NCI-H1694 treated with DMSO at 0.1 percent for 48 hours (cell line): ENCODE measurements at regions not wholly inside any gene's neighbourhood (a gene's known extent, or its start where the extent isn't known, plus 50 kb on each side); places are given as distances from the start of the nearest gene placed in this dataset.
"Not testable (repeated sequence)": the region's sequence is repeated elsewhere in the genome, so short reads cannot be mapped to it uniquely, and the experiment has no call there.

Source experiments
- DNase-seq: peaks from one replicate; lab custom pipeline; 2025; lab: John Stamatoyannopoulos, UW

DNA sequence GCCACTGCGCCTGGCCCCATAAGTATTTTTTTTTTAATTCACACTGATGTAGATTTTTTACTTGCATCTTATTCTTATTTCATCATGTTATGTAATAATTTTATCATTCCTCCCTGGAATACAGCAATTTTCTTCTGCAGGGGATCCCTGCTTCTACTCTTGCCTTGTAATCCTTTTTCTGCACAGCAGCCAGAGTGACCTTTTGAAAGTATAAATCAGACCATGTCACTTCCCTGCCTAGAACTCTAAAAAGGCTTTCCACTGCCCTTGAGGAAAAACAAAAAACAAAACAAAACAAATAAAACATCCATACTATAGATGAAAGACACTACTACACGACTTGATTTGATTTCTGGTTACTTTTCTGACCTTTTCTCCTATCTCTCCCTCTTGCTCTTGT, 1334.7 kb downstream of the REEP3 start:
- DNase-seq = no peak

DNA sequence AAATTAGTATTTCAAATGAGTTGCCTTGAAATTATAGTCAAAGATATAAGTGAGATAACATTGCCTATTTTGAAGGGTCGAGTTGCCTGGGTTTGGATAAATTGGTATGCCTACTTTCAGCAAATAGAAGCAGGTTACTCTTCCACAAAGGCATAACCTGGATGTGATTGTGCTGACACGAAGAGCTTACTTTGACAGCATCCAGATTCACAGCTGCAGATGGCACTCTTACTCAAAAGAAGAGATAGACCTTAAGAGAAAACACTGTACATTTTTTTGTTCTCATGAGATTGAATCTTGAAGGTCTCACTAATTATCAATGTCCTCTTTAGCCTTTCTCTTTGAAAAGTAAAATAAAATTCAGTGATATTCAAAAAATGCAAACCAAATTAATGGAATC, 1338.7 kb downstream of the REEP3 start:
- no peak for DNase-seq

DNA sequence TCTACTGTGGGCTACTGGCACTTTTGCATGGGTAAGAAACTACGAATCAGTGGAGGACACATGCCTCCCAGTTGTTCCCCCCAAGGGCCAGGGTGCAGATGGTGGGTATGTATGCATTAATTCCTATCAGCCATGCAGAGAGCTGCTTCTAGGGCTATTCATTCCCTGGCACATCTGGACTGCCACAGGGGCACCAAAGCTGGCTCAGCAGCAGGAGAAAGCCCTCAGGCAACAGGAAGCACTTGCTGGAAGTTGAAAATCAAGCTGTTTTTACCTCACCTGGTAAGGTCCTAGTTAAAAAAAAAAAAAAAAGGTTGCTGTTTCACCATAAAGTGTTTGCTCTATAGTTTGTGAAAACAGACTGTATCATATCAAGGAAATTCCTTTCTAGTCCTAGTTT, 1342.6 kb downstream of the REEP3 start:
- no peak for DNase-seq

DNA sequence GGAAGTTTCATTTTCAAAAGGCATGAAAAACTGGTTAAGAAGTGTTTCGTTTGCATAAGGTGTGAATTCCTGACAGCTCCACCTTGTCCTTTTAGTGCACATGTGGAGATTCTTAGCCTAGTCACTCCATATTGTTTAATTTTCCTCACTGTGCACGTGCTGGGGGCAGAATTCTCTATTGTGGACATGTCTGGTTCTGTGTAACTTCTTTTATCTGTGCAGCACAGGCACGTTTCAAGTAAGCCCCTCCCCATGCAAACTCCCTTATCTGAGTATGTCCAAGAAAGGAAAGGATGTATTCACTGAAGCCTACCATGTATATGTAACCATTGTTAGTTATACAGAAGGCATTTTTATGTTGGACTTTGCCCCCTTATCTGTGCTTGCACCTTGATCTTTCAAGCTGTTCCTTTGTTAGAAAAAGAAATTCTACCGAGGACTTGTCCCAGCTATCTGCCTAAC, 1346.3 kb downstream of the REEP3 start:
- DNase-seq = no peak

DNA sequence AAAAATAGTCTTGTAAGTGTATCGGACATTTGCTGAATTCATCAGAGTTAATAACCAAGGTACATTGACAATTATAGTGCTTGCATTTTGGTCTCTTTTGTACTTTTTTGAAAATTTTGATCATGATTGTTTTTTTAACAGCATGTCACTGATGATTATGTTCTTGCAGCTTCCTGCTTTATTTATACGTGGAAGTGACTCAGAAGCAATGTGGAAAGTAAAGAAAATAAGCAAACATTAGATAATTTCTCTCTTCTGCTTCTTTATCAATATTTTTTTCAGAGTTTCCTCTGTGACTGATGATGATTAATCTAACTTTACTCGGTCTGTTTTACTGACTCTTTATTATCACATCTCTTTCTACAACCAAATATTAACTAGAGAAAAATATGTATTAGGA, 1351.9 kb downstream of the REEP3 start:
- DNase-seq = no peak

DNA sequence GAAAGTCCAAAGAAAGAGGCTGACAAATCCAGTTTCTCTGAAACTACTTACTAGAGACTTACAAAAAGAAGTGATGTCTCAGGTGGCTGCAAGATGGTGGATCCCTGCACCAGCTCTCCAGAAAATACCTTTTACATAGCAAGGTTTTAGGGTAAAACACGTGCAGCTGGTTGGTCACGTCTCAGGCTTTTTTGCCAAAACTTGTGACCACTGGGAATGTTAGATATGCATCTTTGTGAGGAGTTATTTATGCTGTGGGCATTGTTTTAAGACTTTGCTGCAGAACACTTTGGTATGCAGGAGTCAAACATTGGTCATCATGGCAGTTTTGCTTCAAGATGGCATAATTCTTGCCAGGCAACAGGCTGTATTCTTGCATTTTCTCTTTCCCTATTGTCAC, 1352.8 kb downstream of the REEP3 start:
- no peak for DNase-seq

DNA sequence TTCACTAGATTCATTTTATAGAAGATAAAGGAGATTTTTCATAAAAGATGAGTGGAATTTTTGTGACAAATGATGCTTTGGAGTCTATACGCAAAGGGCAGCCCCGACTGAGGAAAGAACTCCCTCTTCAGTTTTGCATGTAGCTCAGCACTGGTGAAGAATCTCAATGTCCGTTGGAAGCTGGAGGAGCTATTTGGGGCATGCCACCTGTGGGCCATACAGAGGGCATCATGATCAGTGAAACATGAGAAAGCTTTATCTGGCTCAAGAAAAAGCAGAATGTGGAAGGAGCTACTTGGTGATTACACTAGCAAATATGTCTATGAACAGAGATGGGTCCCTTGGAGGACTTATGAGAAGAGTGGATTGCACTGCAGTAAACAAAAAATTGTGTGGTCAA, 1359.3 kb downstream of the REEP3 start:
- no peak for DNase-seq

DNA sequence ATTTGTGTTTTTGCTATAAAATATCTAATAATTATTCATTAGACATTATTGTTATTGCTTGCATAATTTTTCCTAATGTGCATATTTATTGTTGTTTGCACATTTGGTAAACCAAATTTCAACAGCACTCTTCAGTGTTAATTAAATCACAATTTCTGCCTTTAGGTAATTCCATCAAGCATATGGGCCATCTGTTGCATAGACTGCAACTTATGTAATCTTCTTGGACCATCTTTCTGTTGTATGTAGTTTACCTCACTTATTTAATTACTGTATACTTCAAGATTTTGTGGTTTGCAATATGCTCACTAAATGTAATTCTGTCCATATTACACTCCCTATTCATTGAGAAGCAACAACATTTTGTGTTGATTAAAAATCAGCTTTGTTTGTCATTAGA, 1360.1 kb downstream of the REEP3 start:
- no peak for DNase-seq

DNA sequence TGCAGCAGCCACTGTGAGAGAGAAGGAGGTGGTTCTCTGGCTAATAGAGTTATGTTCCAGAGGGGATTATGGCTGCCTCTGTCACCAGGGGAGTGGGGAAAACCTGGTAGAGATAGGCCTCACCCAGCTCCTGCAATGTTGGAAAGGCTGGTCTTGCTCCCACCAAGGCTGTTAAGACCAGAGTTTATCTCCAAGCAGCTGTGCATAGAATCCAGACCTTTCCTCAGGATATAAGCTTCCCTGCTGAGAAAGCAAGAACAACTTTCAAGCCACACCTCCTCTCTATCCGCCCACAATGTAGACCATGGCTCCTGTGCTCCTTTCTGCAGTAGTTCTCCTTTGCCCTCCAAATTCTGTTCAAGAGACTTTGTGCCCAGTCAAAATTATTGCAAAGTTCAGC, 1375.4 kb downstream of the REEP3 start:
- DNase-seq = no peak

DNA sequence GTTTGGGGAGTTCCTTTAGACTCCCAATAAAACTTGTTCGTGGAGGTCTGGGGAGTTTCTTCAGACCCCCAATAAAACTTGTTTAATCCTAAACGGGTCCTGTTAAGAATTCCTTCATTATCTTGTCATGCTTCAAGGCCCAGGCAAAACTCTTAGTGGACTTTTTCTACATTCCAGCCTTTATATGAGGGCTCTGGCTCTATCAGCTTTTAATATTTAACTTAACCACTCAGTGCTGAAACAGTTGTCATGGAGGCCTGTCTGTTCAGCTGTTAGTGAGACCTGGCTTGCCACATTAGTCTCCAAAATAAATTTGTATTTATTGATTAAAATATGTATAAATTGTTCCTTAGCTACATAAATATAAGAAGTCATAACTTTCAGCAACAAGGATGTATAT, 1385.1 kb downstream of the REEP3 start:
- DNase-seq = not testable (repeated sequence)

DNA sequence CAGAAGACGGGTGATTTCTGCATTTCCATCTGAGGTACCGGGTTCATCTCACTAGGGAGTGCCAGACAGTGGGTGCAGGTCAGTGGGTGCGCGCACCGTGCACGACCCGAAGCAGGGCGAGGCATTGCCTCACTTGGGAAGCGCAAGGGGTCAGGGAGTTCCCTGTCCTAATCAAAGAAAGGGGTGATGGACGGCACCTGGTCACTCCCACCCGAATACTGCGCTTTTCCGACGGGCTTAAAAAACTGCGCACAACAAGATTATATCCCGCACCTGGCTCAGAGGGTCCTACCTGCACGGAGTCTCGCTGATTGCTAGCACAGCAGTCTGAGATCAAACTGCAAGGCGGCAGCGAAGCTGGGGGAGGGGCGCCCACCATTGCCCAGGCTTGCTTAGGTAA, 1403.1 kb downstream of the REEP3 start:
- DNase-seq = not testable (repeated sequence)

DNA sequence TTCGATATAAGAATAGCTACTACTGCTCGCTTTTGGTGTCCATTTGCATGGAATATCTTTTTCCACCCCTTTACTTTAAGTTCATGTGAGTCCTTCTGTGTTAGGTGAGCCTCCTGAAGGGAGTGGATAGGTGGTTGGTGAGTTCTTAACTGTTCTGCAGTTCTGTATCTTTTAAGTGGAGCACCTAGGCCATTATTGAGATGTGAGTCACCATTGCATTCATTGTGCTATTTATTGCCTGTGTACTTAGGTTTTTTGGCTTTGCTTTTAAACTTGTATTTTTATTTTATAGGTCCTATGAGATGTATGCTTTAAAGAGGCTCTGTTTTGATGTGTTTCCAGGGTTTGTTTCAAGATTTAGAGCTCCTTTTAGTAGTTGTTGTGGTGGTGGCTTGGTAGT, 1430.8 kb downstream of the REEP3 start:
- DNase-seq = no peak

DNA sequence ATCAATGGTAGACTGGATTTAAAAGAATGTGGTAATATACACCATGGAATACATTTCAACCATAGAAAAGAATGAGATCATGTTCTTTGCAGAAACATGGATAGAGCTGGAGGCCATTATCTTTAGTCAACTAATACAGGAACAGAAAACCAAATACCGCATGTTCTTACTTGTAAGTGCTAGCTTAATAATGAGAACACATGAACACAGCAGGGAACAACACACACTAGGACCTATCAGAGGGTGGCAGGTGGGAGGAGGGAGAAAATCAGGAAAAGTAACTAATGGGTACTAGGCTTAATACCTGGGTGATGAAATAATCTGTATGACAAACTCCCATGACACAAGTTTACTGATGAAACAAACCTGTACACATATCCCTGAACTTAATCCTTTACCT, 1435.2 kb downstream of the REEP3 start:
- no peak for DNase-seq

DNA sequence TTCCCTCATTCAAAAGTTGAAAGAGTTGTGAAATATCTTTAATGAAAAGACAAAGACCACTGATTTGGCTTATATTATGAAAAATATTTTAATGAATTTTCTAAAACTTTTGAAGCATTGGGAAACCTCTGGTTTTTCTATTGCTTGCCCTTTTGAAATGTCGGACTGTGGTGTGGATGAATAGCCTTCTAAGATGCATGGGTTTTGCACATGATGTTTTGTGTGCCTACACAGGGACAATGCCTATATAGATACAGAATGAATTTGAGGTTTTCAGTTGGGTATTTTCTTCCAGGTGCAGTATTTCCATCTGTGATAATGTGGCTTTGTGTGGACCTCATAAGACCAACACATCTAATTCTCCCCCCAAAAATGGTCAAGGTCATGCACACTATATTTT, 1437.9 kb downstream of the REEP3 start:
- DNase-seq = no peak

DNA sequence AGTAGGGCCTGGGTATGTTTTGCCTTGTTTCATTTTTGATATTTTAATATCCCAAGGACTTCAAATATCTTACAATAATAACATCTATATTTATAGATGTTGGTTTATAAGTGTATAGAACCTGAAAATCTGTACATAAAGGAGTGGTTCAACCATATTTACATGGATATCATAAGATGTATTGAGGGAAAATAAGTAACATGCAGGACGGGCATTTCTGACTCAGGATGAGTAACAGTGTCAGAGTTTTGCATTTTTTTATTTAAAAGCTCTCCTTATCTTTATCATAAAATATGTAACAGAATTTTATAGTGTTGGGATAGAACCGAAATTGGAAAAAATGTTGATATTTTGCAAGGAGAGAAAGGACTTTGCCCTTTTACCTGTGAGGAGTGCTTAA, 1438.7 kb downstream of the REEP3 start:
- no peak for DNase-seq

DNA sequence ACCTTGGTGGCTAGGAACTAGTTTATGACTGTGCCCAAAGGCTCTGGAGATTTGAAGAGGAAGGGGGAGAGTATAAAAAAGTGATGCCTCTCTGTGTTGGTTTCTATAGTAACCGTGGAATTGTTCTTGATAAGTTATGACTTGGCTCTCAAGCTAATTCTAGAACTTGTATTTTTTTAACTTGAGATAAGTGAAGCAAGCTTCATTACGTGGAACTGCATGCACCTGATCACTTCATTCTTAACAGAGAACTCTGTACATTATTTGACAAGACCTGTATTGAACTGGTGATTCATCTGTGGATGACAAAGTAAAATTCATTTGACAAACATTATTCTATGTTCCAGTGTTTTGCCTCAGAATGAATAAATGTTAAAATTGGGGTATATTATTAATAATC, 1452.2 kb downstream of the REEP3 start:
- no peak for DNase-seq

DNA sequence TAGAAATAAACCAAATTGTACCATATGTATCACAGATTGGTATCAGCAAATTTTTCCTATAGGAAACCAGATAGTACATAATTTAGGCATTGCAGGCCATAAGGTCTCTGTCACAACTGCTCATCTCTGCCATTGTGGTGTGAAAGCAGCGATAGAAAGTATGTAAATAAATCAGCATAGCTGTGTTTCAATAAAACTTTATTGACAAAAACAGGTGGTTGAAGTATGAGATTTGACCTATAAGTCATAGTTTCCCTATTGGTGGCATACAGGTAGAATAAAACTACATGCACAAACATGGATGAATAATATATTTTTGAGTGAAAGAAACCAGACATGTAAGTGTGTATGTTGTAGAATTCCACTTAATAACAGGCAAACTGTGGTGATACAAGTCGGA, 1454.9 kb downstream of the REEP3 start:
- DNase-seq = no peak

DNA sequence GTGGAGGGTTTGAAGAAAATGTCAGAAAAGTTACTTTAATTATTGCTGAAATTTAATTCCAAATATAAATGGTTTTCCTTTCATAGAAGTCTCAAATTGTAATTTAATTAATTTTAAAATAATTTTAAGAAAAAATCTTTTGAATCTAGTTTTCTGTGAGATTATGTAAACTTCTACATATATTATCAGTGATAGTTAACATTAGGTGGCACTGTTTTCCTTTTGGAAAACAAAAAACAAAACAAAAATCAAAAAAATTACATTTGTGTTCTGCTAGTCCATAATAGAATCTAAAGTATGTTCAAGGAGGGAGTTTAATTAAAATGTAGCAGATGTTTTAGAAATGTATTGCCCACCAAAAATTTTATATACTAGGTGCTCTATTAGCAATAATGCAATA, 1456.7 kb downstream of the REEP3 start:
- no peak for DNase-seq

DNA sequence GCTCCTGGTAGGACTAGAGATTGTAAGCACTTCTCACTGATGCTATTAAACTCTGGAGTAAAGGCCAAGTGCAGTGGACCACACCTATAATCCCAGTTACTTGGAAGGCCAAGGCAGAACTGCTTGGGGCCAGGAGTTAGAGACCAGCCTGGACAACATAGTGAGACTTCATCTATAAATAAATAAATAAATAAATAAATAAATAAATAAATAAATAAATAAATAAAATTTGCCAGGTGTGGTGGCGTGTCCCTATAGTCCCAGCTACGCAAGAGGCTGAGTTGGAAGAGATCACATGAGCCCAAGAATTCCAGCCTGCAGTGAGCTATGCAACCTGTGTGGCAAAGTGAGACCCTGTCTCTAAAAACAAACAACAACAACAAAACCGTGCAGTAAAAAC, 1475.7 kb downstream of the REEP3 start:
- no peak for DNase-seq

DNA sequence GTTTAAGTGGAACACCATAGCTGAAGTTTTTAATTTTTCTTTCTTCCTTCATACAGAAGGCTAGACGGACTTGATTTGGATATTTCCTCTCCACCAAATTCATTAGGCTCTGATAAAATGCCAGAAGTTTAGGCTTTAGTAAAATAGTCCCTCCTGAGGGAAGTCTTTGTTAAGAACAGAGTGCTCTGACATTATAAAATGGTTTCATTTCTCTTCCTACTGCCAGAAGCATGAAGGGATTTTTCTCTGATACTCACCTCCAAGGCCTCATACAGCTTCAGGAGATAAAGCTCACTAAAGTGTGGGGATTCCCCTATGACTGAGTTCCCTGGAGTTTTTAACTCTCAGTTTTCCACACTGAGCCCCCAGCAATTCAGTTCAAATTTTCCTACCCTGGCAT, 1489.6 kb downstream of the REEP3 start:
- no peak for DNase-seq

DNA sequence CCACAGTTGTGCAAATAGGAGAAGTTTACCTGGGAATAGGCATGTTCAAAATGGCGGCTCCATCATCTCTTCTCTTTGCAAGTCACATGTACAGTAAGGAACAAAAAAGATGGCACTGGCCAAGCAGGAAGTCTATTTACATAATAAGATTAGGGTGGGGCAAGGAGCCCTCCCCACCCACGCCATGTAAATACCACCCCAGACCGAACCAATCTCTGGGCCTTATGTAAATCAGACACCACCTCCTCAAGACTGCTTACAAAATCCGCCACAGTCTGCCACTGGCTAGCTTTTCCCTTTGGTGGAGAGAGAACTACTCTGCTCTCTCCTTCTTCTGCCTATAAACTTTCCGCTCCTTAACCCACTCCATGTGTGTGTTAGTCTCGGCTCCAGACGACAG, 1496.3 kb downstream of the REEP3 start:
- DNase-seq = no peak

DNA sequence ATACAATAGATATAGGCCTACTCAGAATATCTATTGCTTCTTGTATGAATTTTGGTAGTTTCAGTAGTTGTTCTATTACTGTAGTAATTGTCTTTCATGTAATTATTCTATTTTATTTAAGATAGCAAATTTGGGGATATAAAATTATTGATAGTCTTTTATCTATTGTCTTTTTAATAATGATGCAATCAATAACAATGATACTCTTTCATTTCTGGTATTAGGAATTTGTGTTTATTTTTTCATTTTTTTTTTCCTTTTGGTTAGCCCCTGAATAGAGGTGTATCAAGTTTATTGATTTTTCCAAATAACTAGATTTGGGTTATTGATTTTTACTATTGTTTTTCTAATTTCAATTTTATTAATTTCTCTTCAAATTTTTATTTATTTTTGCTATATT, 1503.7 kb downstream of the REEP3 start:
- no peak for DNase-seq

DNA sequence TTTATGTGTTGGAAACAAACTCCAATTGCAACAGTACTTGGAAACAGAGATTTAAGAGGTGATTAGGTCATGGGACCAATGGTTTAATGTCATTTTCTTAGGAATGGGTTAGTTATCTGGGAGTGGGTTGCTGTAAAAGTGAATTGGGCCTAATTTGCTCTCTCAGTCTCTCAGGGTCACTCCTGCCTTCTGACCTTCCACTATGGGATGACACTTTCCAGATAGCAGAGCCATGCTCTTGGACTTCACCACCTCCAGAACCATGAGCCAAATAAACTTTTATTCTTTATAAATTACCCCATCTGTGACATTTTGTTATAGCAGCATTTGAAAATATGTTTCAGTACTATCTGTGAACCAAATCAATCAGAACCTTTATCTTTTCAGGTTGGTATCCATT, 1509.1 kb downstream of the REEP3 start:
- DNase-seq = no peak

DNA sequence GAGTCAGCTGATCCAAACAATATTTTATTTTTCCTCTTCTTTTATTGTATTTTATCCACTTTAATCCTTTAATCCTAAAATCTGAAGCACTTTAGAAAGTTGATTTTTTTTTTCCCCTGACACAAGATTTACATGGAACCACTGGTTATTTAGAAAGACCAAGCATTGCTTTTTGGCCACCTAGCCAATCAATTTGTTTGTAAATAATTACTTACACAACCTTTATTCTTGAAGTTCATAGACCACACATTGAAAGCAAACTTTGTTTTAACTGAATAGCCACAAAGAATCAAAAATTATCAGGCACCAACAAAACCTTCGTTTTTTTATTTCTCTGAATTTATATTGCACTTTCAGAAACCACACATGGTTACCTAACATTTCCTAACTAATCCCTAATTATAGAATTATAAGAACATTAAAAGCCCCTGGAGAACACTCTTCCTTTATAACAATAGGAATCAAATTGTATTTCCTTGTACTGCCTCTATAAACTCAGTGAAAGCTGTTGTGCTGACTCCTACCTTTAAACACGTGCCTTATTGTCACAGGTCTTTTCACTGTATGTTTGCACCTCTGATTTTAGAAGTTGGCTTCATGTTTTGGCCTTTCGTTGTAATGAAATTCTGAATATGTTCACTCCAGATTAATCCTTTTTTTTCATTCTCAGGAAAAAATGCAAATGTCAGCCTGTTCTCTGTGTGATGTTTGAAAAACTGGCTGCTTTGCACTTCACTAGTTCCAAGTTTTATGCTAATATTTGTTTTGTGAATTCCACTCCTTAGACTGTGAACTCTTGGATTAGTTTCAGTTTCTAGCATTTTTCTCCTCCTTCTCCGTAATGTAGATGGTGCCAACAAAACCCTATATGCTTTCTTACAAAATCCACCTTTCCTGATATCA, 1511.9 kb downstream of the REEP3 start:
- DNase-seq = no peak
